Upper lobe of left lung (tissue), 6 donors: ENCODE measurements at regions not wholly inside any gene's neighbourhood (a gene's known extent, or its start where the extent isn't known, plus 50 kb on each side); places are given as distances from the start of the nearest gene placed in this dataset.
A peak's percentile ranks its signal among the peaks of the same experiment; 100 is the strongest.

Source experiments
- ATAC-seq, 2 donors: fragments of 200-7000 bp; cut with Tn5 transposase; one replicate each; pipeline ENCODE4 v1.9.1; 2022; ENCODE audit warnings: mild to moderate bottlenecking in 2 of 2, moderate library complexity in 2 of 2; ENCODE audit not compliant: low FRiP score in 2 of 2
- DNase-seq, 2 donors: peaks; one replicate each; pipeline ENCODE4 v3.0.0-alpha.2; 2019 to 2020
- H3K27ac ChIP-seq, 4 donors: fragments of 200-600 bp; sonication (generic); one replicate each; pipeline ENCODE4 v1.5.1; 2016 to 2019
- H3K27me3 ChIP-seq, 4 donors: fragments of 200-600 bp; sonication (generic); one replicate each; pipeline ENCODE4 v1.5.1; 2017 to 2019
- H3K36me3 ChIP-seq, 4 donors: fragments of 200-600 bp; sonication (generic); one replicate each; pipeline ENCODE4 v1.5.1; 2016 to 2019
- H3K4me1 ChIP-seq, 4 donors: fragments of 200-600 bp; sonication (generic); one replicate each; pipeline ENCODE4 v1.5.1; 2018 to 2019
- H3K4me3 ChIP-seq, 4 donors: fragments of 200-600 bp; sonication (generic); one replicate each; pipeline ENCODE4 v1.5.1; 2017 to 2019; ENCODE audit warnings: mild to moderate bottlenecking in 2 of 4, moderate library complexity in 1 of 4
- H3K9me3 ChIP-seq, 4 donors: fragments of 200-600 bp; sonication (generic); one replicate each; pipeline ENCODE4 v1.5.1; 2018 to 2019
- EP300 ChIP-seq, 4 donors: sonication (generic); formaldehyde crosslinking; IDR thresholded peaks; one replicate each; pipeline ENCODE4 v1.5.1; 2017; ENCODE audit warnings: antibody characterized with exemption in 4 of 4, control low read depth in 2 of 4
- POLR2A ChIP-seq, 4 donors: fragments of 450-650 bp; IDR thresholded peaks; one replicate each; pipeline ENCODE4 v1.5.1; 2016 to 2017; ENCODE audit warnings: antibody characterized with exemption in 4 of 4, mild to moderate bottlenecking in 2 of 4
- POLR2AphosphoS5 ChIP-seq, 2 donors: sonication (generic); formaldehyde crosslinking; IDR thresholded peaks; one replicate each; pipeline ENCODE4 v1.5.1; 2017; ENCODE audit warnings: antibody characterized with exemption in 2 of 2
- WGBS, 2 donors: methylation state at CpG; one replicate each; pipeline ENCODE4 v1.1.5; 2017 to 2018; 5-methylcytosine and 5-hydroxymethylcytosine counted together
- TF ChIP-seq, protein P1 (sequence below), 6 experiments: fragments of 450-650 bp in 4 of 6; fragments of 200-600 bp in 2 of 6; sonication (generic) in 2 of 6; IDR thresholded peaks; one replicate each; pipeline ENCODE4 v1.5.1; 2016 to 2019; ENCODE audit warnings: antibody characterized with exemption in 6 of 6
- donor health status: DM: no; HTN: no; CAD: no; lungs with moderate emphysema.
- donor health status: DM: no; HTN: yes; CAD: no; lungs with severe emphysema.

DNA sequence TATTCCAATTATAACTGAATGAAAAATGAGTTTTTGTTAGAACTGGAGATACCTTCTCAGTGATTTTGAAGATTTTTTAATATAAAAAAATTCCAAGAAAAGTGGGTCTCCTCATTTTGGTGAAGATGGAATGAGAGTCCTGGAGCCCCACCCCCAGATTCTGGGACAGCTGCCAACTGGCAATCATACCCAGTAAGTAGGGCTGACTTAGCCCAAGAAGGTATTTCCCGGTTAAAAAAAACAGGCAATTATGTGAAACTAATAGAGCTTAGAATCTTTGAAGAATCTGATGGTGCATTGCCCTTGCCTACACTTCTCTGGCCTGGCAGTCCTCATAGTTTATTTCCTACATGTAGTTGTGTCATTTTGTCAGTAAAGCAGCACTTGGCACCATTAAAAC is 52.8 kb upstream of the VWDE start:
- TF ChIP-seq POLR2A (IDR thresholded peaks at IDR 0.05) (no peak), POLR2AphosphoS5 (IDR thresholded peaks at IDR 0.05) (no peak), EP300 (IDR thresholded peaks at IDR 0.05) (no peak)
- TF ChIP-seq, protein P1, sequence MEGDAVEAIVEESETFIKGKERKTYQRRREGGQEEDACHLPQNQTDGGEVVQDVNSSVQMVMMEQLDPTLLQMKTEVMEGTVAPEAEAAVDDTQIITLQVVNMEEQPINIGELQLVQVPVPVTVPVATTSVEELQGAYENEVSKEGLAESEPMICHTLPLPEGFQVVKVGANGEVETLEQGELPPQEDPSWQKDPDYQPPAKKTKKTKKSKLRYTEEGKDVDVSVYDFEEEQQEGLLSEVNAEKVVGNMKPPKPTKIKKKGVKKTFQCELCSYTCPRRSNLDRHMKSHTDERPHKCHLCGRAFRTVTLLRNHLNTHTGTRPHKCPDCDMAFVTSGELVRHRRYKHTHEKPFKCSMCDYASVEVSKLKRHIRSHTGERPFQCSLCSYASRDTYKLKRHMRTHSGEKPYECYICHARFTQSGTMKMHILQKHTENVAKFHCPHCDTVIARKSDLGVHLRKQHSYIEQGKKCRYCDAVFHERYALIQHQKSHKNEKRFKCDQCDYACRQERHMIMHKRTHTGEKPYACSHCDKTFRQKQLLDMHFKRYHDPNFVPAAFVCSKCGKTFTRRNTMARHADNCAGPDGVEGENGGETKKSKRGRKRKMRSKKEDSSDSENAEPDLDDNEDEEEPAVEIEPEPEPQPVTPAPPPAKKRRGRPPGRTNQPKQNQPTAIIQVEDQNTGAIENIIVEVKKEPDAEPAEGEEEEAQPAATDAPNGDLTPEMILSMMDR (IDR thresholded peaks at IDR 0.05): no peak
- DNase-seq (no peak), ATAC-seq (no peak)
- no peak overlapping the region for H3K27ac ChIP-seq
- 19 to 33% methylated on average over 1 of the region's 1 CpG for WGBS, 2 donors
- H3K27me3 ChIP-seq: no peaks in the 10 kb centered on the region
- no peaks in the 10 kb centered on the region for H3K36me3 ChIP-seq
- no peaks in the 10 kb centered on the region for H3K9me3 ChIP-seq
- H3K4me3 ChIP-seq: no peak overlapping the region
- H3K4me1 ChIP-seq: no peaks in the 10 kb centered on the region

DNA sequence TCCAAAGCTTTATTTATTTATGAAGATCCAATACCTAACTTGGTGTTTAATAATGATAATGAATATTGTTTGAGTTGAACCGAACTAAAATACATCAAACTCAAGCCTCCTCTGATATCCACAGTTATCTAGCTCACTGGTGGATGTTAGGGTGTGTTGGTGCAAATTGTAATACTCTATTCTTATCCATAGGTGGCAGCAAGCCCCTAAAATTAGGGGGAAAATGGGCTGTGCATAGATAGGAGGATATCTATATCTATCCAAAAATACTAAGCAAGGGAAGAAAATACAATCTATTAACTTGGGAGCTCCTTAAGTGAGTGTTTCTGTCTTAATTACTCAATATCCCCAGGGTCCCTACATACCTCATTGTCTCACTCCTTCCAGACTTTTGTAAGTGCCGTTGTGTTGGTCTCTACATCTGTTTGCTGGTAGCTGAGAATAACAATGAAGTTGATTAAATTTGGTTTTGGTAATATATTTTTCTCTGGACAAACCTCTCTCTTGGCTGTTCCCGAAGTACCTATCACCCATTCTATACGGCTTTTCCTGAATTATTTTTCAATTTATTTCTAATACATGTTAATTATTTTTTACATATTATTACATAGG is 55.0 kb upstream of the VWDE start:
- TF ChIP-seq POLR2A (IDR thresholded peaks at IDR 0.05) (no peak), EP300 (IDR thresholded peaks at IDR 0.05) (no peak), POLR2AphosphoS5 (IDR thresholded peaks at IDR 0.05) (no peak)
- TF ChIP-seq, protein P1 (IDR thresholded peaks at IDR 0.05): peak in 5 of 6 experiments; percentile 42 to 63 (median 50)
- Histone ChIP-seq H3K27ac (no peak overlapping the region), H3K4me3 (no peak overlapping the region), H3K4me1 (no peaks in the 10 kb centered on the region), H3K27me3 (no peaks in the 10 kb centered on the region), H3K9me3 (no peaks in the 10 kb centered on the region), H3K36me3 (no peaks in the 10 kb centered on the region)
- 28 to 34% methylated on average over 4 of the region's 4 CpGs for WGBS, 2 donors
- ATAC-seq (peak in 1 of 2 donors; percentile 72), DNase-seq (no peak)

DNA sequence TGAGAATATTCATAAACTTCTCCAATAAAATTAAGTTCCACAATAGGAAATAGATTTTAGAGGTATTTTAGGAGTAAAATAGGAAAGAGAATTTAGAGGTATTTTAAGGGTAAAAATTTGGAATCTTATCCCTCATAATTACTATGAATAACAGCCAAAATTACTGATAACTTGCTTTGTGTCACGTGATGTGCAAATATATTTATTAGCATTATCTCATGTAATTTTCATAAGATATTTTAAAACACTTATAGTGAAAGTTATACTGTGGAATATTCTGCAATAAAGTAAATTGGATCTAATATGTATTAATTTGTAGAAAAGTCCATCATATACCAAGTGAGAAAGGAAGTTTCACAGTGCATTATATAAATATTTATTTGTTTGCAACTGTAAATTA is 64.2 kb upstream of the VWDE start:
- Histone ChIP-seq H3K36me3 (no peaks in the 10 kb centered on the region), H3K27ac (no peak overlapping the region), H3K4me3 (no peak overlapping the region), H3K9me3 (no peaks in the 10 kb centered on the region), H3K27me3 (no peaks in the 10 kb centered on the region), H3K4me1 (no peaks in the 10 kb centered on the region)
- DNase-seq (no peak), ATAC-seq (no peak)
- no peak for TF ChIP-seq POLR2A (IDR thresholded peaks at IDR 0.05)
- TF ChIP-seq POLR2AphosphoS5 (IDR thresholded peaks at IDR 0.05): no peak
- TF ChIP-seq, protein P1 (IDR thresholded peaks at IDR 0.05): no peak
- no peak for TF ChIP-seq EP300 (IDR thresholded peaks at IDR 0.05)
- WGBS, 2 donors: 90% methylated on average over 1 of the region's 1 CpG

DNA sequence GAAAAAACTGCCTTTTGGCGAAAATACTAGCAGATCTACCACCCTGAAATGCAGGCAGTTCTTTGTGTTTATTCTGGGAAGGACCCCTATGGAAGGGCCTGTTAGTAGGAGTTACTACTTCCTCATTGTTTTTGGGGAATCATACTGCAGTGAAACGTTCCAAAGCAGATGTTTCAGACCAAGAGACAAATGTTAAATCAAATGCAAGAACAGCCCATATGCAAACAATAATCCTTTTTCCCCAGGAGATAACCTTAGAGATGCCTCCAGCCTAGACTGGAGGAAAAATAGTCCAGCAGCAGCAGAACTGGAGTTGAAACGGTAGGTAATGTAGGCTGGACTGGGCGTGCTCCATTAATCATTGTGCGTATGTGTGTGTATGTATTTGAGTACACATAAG is 65.9 kb upstream of the VWDE start:
- no peaks in the 10 kb centered on the region for H3K27me3 ChIP-seq
- DNase-seq (no peak), ATAC-seq (no peak)
- H3K36me3 ChIP-seq: no peaks in the 10 kb centered on the region
- TF ChIP-seq POLR2A (IDR thresholded peaks at IDR 0.05) (no peak), EP300 (IDR thresholded peaks at IDR 0.05) (no peak), POLR2AphosphoS5 (IDR thresholded peaks at IDR 0.05) (no peak)
- TF ChIP-seq, protein P1 (IDR thresholded peaks at IDR 0.05): no peak
- WGBS, 2 donors: 77 to 84% methylated on average over 5 of the region's 5 CpGs
- no peak overlapping the region for H3K27ac ChIP-seq
- no peaks in the 10 kb centered on the region for H3K9me3 ChIP-seq
- H3K4me1 ChIP-seq: no peaks in the 10 kb centered on the region
- no peak overlapping the region for H3K4me3 ChIP-seq

DNA sequence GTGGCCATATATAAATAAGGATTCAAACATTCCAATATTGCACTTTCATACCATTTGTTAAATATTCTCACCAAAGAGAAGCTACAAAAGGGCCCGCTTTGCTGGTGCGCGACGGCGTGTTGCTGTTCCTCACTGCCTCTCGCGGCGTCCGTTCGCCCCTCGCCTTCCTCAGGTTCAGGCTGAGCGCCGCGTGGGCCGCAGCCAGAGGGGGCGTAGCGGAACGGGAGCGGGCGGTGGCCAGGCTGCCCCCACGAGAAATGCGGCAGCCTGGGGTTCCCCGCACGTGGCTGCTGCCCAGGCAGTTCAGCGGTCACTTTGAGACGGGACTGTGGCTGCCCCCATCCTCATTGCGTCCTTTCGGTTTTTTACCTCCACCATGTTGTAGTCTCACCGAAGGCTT is 67.3 kb upstream of the VWDE start:
- no peaks in the 10 kb centered on the region for H3K27me3 ChIP-seq
- 97 to 98% methylated on average over 29 of the region's 29 CpGs for WGBS, 2 donors
- no peaks in the 10 kb centered on the region for H3K36me3 ChIP-seq
- TF ChIP-seq POLR2A (IDR thresholded peaks at IDR 0.05): no peak
- TF ChIP-seq EP300 (IDR thresholded peaks at IDR 0.05): no peak
- no peak for TF ChIP-seq POLR2AphosphoS5 (IDR thresholded peaks at IDR 0.05)
- TF ChIP-seq, protein P1 (IDR thresholded peaks at IDR 0.05): no peak
- no peaks in the 10 kb centered on the region for H3K4me1 ChIP-seq
- no peak overlapping the region for H3K4me3 ChIP-seq
- DNase-seq (peak in 1 of 2 donors; percentile 66), ATAC-seq (no peak)
- H3K27ac ChIP-seq: no peak overlapping the region
- H3K9me3 ChIP-seq: no peaks in the 10 kb centered on the region
